Activated CD4-positive, CD25-positive, alpha-beta regulatory T cell treated with anti-CD3 and anti-CD28 coated beads, Interleukin-2, amount 50 U/mL, for 24 hours (primary cell): ENCODE measurements at regions not wholly inside any gene's neighbourhood (a gene's known extent, or its start where the extent isn't known, plus 50 kb on each side); places are given as distances from the start of the nearest gene placed in this dataset.

Experiments
- ATAC-seq, 2 donors: fragments of 150-1000 bp; cut with Tn5 transposase; one replicate each; pipeline ENCODE4 v1.10.0; 2021; ENCODE audit warnings: mild to moderate bottlenecking in 1 of 2, moderate library complexity in 1 of 2

DNA sequence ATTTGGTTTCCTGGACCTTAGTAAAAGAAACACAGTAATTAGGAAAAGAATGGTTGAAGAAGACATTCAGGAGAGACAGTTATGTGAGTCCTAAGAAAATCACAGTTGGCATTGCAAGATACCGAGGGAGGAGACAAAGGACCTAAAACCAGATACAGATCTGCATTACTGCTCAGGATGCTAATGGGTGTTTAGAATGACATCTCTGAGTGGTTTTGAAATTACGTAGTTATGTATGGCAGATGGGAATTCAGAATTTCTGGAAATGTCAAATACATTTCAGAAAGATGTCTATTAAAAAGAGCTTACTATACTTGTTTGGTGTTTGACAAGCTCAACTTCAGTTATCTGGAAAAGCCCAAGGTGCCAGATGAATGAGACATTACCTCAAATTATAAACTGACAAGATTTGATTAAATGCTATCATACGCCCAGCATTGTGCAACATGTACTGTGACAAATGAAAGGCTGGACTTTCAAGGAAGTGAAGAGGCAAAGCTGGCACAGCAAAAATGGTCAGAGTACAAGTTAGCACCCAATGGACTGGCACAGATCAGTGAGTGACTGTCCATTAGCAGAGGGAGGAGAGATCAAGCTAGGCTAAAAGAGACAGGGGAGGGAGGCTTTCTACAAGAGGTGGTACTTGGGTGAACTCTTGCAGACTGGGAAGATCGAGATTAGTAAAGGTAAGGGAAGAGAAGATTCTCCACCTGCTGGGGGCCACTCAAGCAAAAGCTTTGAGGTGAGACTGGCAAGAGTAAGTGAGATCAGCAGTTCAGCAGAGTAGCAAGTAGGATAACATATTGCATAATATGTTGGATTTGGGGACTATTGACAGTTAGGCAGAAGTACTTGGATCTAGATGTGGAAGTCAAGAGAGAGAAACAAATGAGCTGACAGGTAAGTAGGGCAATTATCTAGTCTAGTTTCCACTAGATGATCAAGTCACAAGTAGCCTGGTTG, 168.9 kb downstream of the CYRIA start:
- ATAC-seq: no peak

DNA sequence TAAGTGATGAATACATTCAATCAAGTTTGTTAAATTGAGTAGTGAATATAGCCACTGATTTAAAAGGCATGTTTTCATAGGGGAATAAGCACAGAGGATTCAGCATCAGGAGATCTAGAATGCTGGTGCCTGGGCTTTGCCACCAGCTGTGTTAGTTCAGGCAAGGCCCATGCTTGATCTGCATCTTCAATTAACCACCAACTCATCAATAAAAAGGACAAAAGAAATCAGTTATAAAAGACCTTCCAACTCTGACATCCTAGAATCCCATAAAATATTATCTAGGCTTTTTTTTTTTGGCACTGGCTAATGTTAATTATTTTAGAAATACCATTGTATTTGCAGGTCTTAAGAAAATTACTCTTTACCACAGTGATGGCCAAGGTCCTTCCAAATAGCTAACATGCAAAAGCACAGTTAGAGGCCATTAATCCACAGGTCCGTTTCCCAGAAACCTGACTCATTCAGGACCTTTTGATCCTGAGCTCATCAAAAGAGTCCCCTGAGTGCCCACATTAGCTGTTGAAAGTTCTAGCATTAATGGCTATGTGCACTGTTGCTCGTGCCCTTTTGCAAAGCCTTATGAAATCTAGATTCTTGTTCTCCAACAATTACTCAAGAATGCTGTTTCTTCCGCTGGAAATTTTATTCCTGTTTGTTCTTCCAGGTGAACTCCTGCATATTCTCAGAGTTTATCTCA, 170.0 kb downstream of the CYRIA start:
- no peak for ATAC-seq

DNA sequence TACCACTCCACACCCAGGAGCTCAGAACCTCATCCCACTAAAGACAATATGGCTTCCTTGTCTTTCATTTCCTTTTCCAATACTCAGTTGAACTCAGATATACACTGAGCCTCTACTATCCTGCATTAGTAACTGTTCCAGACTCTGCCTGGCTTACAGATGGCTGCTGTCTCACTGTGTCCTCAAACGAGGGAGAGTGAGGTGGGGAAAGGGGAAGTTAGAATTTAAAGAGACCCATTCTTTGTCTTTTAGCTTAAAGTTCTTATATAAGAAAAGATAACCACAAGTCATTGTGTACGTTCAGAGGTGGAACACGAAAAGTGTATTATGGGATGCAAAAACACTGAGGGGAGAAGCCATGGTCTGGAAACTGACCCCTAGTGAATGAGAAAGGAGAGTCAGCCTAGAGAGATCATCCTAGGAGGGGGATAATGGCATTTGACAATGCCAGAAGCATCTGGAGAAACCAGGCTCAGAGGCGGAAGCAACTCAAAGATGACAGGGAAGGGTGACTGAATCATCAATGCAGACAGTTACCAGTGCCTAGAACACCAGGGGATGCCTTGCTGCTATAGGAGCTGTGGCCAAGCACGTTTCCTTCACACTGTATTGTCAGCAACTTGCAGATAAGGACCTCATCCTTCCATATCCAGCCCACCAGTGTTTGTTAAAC, 170.7 kb downstream of the CYRIA start:
- ATAC-seq: no peak

DNA sequence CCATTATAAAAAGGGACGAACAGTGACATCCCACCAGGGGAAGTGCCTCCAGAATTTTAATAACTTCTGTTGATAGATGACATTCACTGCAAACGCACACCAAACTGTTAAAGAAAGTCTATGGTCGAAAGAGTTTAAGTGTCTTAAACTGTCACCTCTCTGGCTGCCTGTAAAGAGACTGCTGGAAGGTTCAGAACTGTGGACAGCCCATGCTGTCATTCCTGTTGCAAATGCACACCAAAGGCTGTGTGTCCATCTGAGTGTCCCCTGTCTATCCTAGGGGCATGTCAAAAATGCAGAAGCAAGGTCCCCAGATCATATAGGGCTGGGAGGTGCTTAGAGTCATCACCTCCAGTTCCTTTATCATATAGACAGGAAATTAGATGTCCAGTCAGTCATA, 171.8 kb downstream of the CYRIA start:
- no peak for ATAC-seq

DNA sequence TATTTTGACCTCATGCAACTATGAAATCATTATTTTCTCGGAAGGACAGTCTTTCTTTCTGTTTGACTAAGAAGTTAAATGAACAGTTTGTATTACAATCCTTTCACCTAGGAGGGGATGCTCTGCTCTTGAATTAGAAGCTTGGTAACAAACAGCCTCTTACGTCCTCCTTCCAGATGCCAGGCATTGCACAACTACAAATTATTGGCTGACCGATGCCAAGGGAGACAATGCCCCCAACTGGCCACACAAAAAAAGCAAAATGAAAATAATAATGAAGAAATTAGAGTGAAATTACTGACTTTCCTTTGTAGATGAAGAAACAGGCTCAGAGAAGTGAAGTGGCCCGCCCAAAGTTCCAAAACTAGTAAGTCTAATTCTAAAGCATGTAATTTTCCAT, 177.9 kb downstream of the CYRIA start:
- ATAC-seq: no peak

DNA sequence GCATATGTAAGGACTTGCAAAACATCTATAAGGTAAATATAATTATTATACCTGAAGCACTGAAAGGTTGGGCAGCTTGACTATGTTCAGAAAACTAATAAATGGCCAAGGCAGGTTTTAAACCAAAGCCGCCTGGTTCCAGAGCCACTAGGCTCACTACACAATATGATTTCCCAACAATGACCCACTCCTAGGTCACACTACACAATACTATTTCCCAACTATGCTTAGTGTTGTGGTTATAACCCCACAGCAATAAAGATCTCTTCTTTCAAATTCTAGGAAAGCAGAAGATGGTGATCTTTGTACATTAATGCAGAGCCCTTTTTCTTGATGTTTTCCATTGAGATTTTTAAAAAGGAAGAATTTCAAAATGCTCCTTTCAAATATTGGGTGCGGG, 180.4 kb downstream of the CYRIA start:
- ATAC-seq: no peak

DNA sequence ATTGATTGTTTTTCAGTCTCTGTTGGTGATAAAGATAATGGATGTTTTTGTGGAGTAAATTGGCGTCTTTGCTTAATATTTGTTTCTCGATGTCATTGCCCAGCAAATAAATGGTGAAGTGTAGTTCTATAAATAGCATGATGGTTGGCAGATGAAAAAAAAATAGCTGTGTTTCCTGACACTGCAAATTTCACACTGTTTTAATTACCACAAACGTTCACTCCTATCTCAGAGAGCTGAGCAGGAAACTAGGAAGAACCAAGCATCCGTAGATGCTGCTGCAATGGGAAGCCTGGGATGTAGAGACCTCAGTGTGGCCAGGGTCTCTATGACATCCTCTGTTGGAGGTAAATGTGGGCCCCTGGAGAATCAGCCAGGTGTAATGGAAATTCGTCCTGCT, 183.2 kb downstream of the CYRIA start:
- no peak for ATAC-seq

DNA sequence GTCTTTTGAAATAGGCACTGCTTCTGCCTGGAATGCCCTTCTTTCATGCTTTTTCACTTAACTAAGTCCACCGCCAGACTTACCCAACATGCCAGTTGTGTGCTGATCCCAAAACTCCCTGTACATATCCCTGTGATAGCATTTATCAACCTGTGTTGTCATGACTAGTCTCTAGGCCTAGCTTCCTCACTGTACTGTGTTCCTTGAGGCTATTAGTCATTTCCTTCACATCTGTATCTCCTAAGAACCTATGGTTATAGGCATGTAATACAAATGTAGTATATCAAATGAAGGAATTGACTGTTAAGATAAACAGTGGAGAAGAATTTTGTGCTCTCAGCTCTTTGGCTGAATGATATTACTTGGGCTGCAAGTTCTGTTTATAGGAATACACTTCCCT, 184.3 kb downstream of the CYRIA start:
- no peak for ATAC-seq

DNA sequence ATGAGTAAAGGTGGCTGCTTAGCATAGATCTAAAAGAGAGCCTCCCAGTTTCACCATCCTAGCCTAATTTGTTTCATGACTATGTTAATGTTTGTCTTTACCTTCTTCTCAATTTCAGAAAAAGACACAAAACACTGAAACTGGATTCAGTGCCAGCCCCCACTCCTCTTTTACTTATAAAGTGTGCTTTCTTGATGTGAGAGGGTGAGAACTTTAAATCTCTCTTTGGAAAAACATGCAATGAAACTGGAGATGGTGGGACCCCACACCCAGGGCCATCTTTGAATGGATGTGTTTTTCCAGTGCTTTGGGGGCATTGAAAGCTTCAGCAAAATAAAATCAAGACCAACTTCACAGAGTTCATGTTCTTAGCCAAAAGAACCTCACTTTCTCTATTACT, 185.9 kb downstream of the CYRIA start:
- no peak for ATAC-seq

DNA sequence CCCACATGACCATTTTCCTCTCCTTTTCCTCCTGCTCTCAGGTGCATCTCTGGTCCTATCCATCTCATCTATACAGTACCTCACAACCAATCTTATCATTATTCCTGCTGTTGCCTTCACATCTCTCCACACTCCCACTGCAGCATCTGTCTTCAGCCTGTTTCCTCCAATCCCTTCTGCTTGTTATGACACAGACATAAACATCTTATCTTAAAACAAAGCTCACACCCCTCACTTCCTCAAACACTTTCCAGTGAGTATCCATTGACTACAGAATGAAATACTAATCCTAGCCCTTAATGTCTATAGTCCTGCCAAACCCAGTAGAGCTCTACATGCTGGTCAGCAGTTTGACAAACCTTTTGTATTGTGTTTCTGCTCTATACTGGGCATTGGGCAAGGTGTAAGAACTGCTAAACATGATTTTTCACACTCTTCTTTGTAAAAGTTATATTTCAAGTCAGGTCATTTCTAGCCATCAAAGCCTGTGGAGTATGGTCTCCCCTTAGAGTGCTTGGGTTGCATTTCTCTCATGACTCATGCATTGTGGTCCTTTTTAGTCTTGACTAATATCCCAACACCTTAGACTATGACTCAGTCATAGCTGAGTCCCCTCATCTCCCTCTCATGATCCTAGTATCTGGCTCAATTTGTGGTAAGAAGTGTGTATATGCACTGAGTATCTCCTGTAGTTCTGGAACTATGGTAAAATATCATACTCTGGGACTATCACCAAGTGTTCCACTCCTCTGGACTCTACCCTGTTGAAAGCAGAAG, 187.0 kb downstream of the CYRIA start:
- peak; percentile 55 to 62 for ATAC-seq

DNA sequence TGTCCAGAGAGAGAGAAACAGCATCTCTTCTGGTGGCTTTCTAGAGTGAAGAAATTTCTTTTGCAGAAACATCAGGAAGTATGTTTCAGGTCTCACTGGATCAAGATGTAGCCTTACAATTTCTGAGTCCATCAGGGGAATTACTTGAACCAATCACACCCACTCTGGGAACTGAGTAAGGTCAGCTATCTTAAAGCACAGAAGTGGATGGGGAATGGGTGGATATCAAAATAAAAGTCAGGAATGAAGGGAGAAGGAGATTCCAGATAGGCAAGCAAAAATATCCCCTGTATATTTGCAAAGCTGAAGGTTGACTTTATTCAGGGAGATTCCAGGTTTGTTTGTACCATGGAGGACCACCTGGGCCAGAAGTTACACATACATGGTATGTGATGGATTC, 188.0 kb downstream of the CYRIA start:
- no peak for ATAC-seq

DNA sequence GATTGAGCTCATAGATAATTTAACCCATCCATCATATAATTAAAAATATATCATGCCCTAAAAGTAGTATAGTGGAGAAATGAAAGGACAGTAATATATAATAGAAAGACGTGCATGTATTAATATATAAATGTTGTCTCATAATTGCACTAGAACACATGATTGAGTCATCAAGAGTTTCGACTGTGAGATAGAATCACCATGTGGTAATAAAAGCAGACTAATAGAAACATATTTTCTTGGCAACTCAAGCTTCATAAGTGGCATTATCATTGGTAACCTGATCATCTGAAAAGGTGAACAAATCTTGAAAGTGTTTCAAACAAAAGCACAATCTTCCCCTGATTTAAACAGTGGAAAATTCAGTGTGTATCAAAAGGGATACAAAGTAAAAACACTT, 188.8 kb downstream of the CYRIA start:
- no peak for ATAC-seq

DNA sequence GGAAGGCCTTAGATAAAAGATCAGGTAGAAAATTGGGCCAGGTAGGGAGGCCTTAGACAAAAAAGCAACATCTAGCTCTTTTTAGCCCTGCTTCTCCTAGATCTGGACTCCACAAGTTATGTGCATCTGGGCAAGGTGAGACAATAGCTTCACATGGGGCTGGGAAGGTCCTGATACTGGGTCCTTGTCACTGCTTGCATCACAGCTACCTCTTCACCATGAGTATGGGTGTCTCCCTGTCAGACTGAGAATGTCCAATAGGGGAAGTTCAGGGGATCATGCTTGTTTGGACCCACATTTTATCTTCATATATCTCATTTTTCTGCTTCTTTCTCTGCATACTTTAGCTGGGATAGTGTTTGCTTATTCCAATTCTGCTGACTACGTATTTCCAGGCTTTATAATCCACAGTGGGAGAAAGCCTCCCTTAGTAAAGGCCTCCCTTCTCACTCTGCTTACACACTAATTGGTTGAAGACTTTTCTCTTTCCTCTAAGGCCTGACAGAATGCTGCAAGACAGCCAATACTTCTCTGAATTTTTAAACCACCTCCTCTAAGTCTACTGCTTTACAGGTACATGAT, 189.6 kb downstream of the CYRIA start:
- ATAC-seq: no peak

DNA sequence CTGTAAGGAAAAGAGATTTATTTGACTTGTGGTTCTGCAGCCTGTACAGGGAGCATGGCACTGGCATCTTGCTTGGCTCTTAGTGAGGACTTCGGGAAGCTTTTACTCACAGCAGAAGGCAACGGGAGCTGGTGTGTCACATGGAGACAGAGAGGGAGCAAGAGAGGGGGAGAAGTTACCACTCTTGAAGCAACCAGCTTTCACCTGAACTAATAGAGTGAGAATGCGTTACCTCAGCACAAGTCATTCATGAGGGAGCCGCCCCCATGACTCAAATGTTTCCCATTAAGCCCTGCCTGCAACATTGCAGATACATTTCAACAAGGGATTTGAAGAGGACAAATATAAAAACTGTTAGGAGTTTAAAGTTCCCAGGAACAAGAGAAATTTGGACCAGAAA, 190.0 kb downstream of the CYRIA start:
- no peak for ATAC-seq

DNA sequence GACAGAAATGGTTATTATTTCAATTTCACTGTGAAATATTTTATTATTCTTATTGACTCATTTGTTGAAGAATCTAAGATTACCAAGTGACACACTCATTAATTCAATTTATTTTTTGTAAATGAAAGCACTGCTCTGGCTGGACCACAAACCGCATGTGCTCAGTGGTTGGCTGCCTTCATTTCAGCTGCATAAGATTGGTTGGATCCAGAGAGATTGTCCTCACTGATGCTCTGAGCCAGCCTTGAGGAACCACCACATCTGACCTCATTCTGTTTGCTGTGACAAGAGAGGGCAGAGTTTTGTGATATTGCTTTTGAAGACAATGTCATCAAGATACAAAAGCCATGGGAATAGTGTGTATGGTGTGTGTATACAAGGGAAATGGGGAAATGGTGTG, 192.1 kb downstream of the CYRIA start:
- no peak for ATAC-seq

DNA sequence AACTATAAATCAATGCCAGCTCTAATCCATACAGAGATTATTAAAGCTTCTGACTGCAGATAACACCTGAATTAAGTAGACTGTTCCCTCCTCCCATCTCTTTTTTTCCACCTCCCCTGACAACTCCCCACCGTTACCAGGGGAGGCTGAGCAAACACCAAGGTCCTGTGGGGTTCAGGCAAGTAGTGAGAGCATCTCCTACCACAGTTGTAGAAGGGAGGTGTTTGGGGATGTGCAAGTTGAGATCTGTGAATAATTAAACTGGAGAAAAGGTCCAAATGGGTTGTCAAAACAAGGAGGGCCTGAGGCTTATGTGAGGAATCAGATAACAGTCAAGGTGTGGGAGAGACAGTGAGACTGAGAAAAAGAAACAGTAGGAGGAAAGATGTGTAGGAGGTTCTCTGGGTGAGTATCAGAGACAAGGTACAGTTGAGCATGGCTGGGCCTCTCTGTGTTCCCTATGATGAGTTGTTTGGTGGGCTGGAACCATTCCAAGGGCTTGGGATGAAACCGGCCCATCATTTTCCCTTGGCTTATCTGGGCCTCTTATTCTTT, 194.6 kb downstream of the CYRIA start:
- ATAC-seq: no peak

DNA sequence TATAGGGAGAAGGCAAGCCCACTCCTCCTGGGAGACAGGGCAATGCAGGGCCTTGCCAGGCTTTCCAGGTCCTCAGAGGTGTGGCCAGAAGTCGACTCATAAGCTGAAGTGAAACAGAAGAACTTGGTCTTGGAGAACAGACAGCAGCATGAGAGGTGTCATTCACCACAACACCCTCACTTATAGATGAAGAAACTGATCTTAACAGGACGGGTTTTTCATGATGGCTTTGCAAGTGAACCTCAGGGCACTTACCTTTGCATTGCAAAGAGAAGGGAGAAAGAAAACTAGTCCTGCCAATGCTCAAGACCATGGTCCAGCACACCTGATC, 198.8 kb downstream of the CYRIA start:
- no peak for ATAC-seq

DNA sequence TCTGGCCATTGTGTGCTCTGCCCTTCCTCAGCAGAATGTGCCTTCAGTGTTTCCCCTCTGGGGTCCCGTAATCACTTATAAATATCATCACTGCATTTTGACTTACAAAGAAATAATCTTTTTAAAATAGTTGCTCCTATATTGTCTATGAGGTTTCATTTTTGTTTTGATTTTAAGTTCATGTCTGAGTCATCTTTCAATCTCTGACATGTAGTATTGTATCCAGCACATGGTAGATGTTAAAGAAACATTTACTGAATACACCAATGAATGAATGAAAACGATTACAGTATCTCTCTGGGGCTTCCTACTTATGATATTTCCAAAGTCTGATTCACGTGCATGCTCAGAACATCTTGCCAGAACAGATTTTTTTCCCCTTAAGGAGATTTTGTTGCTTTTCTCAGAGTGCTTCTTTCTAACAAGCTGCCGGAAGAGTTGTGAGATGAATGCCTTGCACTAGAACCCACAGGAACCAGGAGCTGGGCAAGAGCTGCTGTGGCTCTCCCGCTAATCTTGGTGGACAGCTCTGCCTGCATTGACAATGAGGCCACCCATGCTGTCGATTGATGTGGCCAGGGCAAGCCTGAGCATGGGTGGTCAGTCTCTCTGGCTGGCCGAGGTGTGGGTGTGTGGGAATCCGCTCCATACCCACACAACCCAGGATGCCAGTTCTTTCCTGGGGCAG, 199.4 kb downstream of the CYRIA start:
- ATAC-seq: no peak

DNA sequence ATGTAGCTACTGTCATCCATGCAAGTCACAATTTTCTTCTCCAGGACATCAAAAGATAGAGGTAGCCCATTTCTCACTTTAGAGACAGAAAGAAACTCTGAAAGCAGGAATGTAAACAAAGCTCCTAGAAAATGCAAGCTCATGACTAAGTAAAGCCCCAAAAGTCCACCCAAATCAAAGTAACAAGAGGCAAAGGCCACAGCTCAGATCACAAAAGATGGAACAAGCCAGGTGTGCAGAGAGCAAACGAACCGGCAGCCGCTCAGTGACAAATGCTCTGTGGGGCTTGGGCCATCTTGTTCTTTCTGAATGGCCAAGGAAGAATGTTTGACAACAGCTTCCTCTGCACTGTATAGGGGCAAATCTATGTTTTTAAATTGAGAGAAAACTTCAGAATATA, 201.0 kb downstream of the CYRIA start:
- no peak for ATAC-seq

DNA sequence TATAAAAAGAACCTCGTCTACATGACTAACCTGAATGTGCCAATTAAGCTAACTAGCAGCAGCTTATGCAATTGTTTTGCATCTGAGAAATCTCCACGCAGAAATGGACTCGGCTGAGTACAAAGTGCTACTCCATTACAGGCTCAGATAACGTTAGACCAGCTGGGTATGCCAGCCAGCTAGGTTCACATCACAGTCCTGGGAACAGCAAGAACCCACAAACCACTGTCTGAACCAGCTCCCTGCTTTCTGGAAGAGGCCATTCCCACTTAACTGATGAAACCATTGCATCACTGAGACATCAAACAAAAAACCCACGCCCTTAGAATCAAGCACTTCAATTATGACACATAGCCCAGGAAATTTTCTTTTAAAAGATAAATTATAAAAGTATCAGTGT, 202.7 kb downstream of the CYRIA start:
- ATAC-seq: no peak

DNA sequence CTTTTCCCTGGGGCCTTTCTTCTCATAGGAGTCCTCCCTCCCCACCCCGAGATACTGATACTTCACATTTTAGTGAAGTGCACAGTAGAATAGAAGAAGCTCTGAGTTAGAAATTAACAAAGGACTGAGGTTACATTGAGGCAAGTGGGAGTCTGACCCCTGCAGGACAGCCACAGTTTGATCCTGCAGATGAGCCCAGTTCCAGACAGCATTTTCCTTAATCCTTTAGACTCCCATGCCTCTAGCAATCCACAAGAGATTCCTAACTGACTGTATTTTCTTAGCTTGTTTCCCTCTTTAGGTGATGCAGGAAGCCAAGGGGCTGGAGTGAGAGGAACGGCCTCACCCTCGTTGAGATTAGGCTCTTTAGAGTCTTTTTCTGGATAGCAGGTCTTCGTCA, 204.0 kb downstream of the CYRIA start:
- ATAC-seq: no peak

DNA sequence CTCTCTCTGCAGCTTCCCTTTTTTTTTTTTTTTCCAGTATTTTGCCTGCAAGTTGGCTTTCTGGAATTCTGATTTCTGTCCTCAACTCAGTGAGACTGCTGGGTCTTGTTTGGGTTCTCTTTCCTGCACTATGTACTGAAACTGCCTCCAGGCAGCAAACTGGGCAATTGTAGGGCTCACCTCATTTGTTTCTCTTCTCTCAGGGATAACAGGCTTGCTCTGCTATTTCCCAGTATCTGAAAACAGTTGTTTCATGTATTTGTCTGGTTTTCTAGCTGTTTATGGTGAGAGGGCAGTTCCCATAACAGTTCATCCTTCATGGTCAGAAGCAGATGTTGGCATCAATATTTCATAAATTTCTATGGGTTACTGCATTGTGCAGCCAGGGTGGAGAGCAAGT, 206.0 kb downstream of the CYRIA start:
- no peak for ATAC-seq
